ENCODE measurements at regions not wholly inside any gene's neighbourhood (a gene's known extent, or its start where the extent isn't known, plus 50 kb on each side); places are given as distances from the start of the nearest gene placed in this dataset.

DNA sequence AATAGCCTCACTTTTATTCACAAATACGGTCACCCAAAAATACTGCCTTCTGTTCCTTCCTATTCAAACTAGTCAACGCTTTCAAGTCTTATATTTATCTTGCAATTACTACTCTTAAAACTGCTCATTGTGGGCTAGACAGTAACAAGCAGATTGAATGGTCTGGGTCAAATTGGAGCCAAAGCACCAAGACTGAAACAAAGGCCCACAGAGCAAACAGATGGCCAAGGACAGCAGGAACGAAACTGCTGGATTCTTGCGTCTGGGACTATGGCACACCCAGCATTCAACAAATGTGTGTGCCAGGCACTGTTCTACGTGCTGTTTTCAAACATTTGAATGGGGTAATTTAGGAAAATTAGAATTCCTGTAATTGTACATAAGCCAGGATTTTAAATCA, 250.1 kb upstream of the PSMD7 start:
- no peak for DNase-seq (ENCODE audit: low read depth, low spot score)
- no peaks in the 10 kb centered on the region for H3K79me2 ChIP-seq (ENCODE audit: control insufficient read depth, insufficient read depth, low read length)

DNA sequence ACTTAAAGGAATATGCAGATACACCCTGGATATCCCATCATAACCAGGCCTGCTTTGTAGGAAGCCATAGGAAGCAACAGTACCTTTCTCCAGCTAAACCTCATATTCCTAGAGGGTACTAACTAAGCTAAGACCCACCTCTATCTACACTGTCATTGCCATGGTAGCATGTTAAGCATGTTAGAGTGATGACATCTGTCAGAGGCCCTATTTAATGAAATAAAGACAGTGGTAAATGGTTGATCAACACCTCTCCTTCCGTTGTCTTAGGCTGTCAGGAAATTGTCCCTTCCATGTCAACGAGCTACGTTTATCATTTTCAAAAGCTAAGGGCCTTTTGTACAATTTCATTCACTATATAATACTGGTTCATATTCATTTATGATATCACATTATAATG, 251.1 kb upstream of the PSMD7 start:
- DNase-seq (ENCODE audit: low read depth, low spot score) (no peak), FAIRE-seq (no peak)

More for the DNA sequence above, 250.1 kb upstream of the PSMD7 start:
- dilution Hi-C loops (cut with MboI; ENCODE audit: extremely low pct_ligation_motif_present, low sequenced_read_pairs): no loop called here
- H2AFZ ChIP-seq (ENCODE audit: control insufficient read depth, low read length): no peak overlapping the region
- H3K27me3 ChIP-seq (ENCODE audit: control insufficient read depth, extremely low read depth, insufficient read depth, low read length): no peaks in the 10 kb centered on the region
- H3K4me3 ChIP-seq (ENCODE audit: control insufficient read depth in 2 of 3, extremely low read depth in 1 of 3, insufficient read depth in 2 of 3, low read depth in 1 of 3, low read length in 3 of 3): no peak overlapping the region
- no peaks in the 10 kb centered on the region for H3K9me1 ChIP-seq (ENCODE audit: control insufficient read depth, extremely low read depth, insufficient read depth, low read length)
- H4K20me1 ChIP-seq (ENCODE audit: control insufficient read depth, extremely low read depth, insufficient read depth, low read length): no peaks in the 10 kb centered on the region
- no peaks in the 10 kb centered on the region for H3K9me3 ChIP-seq (ENCODE audit: control insufficient read depth, low read depth, low read length)
- H3K4me1 ChIP-seq (ENCODE audit: control insufficient read depth, extremely low read depth, insufficient read depth, low read length): no peaks in the 10 kb centered on the region
- no peak overlapping the region for H3K9ac ChIP-seq (ENCODE audit: control insufficient read depth, extremely low read depth, insufficient read depth, low read length)
- FAIRE-seq: no peak
- TF ChIP-seq, protein P1, sequence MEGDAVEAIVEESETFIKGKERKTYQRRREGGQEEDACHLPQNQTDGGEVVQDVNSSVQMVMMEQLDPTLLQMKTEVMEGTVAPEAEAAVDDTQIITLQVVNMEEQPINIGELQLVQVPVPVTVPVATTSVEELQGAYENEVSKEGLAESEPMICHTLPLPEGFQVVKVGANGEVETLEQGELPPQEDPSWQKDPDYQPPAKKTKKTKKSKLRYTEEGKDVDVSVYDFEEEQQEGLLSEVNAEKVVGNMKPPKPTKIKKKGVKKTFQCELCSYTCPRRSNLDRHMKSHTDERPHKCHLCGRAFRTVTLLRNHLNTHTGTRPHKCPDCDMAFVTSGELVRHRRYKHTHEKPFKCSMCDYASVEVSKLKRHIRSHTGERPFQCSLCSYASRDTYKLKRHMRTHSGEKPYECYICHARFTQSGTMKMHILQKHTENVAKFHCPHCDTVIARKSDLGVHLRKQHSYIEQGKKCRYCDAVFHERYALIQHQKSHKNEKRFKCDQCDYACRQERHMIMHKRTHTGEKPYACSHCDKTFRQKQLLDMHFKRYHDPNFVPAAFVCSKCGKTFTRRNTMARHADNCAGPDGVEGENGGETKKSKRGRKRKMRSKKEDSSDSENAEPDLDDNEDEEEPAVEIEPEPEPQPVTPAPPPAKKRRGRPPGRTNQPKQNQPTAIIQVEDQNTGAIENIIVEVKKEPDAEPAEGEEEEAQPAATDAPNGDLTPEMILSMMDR (optimal IDR thresholded peaks at IDR 0.05 in 1 of 3, IDR thresholded peaks at IDR 0.05 in 1 of 3, conservative IDR thresholded peaks at IDR 0.05 in 1 of 3; ENCODE audit: extremely low read depth in 1 of 3, insufficient read depth in 2 of 3, low read length in 3 of 3): no peak
- no peak for TF ChIP-seq EZH2 (IDR thresholded peaks at IDR 0.05; ENCODE audit: low read length)
- no peak overlapping the region for H3K27ac ChIP-seq (ENCODE audit: control insufficient read depth, insufficient read depth, low read length)
- H3K4me2 ChIP-seq (ENCODE audit: control insufficient read depth, extremely low read depth, insufficient read depth, low read depth, low read length): no peak overlapping the region
- H3K36me3 ChIP-seq (ENCODE audit: control insufficient read depth in 2 of 2, extremely low read depth in 1 of 2, insufficient read depth in 2 of 2, low read length in 2 of 2): no peaks in the 10 kb centered on the region

More for the DNA sequence above, 251.1 kb upstream of the PSMD7 start:
- H4K20me1 ChIP-seq (ENCODE audit: control insufficient read depth, extremely low read depth, insufficient read depth, low read length): no peaks in the 10 kb centered on the region
- H2AFZ ChIP-seq (ENCODE audit: control insufficient read depth, low read length): no peak overlapping the region
- no peaks in the 10 kb centered on the region for H3K9me3 ChIP-seq (ENCODE audit: control insufficient read depth, low read depth, low read length)
- H3K27ac ChIP-seq (ENCODE audit: control insufficient read depth, insufficient read depth, low read length): no peak overlapping the region
- no peak overlapping the region for H3K9ac ChIP-seq (ENCODE audit: control insufficient read depth, extremely low read depth, insufficient read depth, low read length)
- H3K4me3 ChIP-seq (ENCODE audit: control insufficient read depth in 2 of 3, extremely low read depth in 1 of 3, insufficient read depth in 2 of 3, low read depth in 1 of 3, low read length in 3 of 3): no peak overlapping the region
- no peaks in the 10 kb centered on the region for H3K9me1 ChIP-seq (ENCODE audit: control insufficient read depth, extremely low read depth, insufficient read depth, low read length)
- no peaks in the 10 kb centered on the region for H3K27me3 ChIP-seq (ENCODE audit: control insufficient read depth, extremely low read depth, insufficient read depth, low read length)
- H3K36me3 ChIP-seq (ENCODE audit: control insufficient read depth in 2 of 2, extremely low read depth in 1 of 2, insufficient read depth in 2 of 2, low read length in 2 of 2): no peaks in the 10 kb centered on the region
- TF ChIP-seq, protein P1 (optimal IDR thresholded peaks at IDR 0.05 in 1 of 3, IDR thresholded peaks at IDR 0.05 in 1 of 3, conservative IDR thresholded peaks at IDR 0.05 in 1 of 3; ENCODE audit: extremely low read depth in 1 of 3, insufficient read depth in 2 of 3, low read length in 3 of 3): no peak
- no peak for TF ChIP-seq EZH2 (IDR thresholded peaks at IDR 0.05; ENCODE audit: low read length)
- H3K4me1 ChIP-seq (ENCODE audit: control insufficient read depth, extremely low read depth, insufficient read depth, low read length): no peaks in the 10 kb centered on the region
- no peaks in the 10 kb centered on the region for H3K79me2 ChIP-seq (ENCODE audit: control insufficient read depth, insufficient read depth, low read length)
- dilution Hi-C loops (cut with MboI; ENCODE audit: extremely low pct_ligation_motif_present, low sequenced_read_pairs): no loop called here
- no peak overlapping the region for H3K4me2 ChIP-seq (ENCODE audit: control insufficient read depth, extremely low read depth, insufficient read depth, low read depth, low read length)

Data from keratinocyte (primary cell).